Occipital lobe (tissue), 1 donor: ENCODE measurements at regions not wholly inside any gene's neighbourhood (a gene's known extent, or its start where the extent isn't known, plus 50 kb on each side); places are given as distances from the start of the nearest gene placed in this dataset.

Source experiments
- DNase-seq: peaks from one replicate; lab custom pipeline; 2025; lab: John Stamatoyannopoulos, UW

DNA sequence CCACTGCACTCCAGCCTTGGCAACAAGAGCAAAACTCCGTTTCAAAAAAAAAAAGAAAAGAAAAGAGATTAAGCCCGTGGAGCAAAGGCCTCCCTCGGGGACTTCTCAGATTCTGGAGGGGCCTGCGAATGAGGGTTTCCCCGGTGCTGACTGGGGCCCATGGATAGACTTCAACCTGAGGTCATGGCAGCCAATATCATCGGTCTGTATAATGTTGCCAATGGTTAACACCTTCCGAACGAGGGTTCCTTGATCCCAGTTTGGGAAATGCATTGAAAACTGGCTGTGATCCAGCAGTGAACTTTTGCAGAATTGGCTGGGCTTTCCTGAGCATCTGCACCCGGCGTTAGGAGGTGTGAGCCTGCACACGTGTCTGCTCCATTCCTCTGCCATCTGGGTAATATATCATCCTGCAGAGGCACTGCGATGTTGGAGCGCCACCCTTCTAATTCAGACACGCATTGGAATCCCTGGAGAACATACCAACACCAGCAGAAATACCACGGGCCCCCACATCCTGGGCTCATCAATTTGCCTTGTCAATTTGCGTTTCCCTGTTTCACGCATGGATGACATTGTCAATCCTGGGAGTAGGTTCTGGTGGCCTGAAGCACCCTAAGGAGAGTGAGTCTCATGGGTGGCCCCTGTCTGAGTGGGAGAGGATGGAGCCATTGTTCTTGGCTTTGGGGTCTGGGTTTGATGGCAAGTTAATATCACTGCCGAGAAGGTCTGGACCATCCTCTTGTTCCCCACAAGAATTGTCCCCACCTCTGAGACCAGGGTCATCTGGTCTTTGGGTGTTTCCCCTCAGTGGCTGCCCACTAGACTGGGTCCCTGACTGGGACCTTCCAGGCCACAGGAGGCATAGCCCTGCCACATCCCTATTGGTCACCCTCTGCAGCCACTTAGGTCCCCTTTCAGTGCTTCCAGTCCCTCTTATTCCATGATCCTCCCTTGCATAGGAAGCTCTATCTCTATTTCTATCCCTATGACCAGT is 441.0 kb downstream of the PTPRU start:
- no peak for DNase-seq

DNA sequence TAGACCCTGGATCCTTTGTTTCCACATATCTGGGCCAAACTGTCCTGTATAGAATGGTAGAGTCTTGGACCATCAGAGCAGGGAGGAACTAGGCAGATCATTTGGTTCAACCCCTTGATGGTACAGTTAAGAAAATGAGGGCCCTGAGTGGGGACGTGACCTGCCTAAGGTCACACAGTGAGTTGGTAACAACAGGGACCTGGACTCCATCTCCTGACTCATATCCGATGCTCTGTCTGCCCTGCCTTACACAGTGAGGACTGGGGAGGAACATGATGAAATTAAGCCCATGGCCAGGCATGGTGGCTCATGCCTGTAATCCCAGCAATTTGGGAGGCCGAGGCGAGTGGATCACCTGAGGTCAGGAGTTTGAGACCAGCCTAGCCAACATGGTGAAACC is 440.2 kb downstream of the PTPRU start:
- no peak for DNase-seq

GRCh38 chr1:29675481-29676263 is 439.4 kb downstream of the PTPRU start:
- no peak for DNase-seq

- DNase-seq, result no peak
Measured at GRCh38 chr1:29674627-29675326, 438.5 kb downstream of the PTPRU start.

DNA sequence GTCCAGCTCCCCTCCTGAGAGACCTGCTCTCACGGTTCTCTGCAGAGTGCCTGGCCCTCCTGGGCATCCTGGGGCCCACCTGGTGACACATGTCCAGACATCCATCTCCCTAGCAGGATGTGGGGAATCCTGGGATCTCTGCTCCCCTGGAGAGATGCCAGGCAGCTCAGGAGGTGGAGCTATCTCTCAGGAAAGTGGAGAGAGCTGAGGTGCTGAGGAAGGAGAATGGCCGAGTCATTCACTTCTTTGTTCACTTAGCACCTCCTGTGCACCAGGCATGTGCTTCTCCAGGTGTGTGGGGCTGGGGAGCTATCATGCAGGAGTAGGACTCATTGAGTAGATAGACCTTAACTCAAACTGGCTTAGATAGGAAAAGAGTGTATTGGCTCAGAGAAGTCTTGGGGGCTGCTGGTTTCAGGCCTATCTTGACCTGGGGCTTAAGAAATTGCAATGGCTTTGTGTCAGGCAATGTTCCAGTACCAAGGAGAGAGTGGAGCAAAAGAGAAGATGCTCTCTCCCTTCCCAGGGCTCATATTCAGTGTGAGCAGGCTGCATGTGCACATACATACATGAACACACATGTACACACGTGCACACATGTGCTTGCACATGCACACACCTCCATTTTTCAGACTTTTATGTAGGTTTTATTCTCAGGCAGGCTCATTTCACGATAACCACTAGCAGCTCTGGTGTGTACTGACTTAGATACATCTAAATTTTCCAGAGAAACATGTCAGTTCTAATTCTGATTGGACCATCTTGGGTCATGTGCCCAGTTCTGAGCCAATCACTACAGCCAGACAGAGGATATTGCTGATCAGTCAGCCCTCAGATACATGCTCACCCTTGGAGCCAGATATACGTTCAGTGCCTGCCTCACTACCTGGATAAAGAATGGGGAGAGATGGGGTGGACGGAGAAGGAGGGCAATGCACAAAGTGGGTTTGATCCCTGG is 437.6 kb downstream of the PTPRU start:
- DNase-seq, result no peak

DNA sequence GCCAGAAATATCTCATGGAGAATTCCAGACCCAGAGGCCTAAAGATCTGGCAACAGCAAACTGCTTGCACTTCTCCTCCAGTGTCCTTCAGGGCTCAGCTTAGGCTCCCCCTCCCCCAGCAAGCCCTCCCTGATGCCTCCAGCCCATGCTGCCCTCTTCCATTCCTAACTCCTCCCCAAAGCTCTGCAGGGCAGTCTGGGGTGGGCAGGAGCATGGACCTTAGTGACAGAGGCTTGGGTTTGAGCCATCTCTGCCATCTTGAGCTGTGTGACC is 436.8 kb downstream of the PTPRU start:
- DNase-seq, result no peak

DNA sequence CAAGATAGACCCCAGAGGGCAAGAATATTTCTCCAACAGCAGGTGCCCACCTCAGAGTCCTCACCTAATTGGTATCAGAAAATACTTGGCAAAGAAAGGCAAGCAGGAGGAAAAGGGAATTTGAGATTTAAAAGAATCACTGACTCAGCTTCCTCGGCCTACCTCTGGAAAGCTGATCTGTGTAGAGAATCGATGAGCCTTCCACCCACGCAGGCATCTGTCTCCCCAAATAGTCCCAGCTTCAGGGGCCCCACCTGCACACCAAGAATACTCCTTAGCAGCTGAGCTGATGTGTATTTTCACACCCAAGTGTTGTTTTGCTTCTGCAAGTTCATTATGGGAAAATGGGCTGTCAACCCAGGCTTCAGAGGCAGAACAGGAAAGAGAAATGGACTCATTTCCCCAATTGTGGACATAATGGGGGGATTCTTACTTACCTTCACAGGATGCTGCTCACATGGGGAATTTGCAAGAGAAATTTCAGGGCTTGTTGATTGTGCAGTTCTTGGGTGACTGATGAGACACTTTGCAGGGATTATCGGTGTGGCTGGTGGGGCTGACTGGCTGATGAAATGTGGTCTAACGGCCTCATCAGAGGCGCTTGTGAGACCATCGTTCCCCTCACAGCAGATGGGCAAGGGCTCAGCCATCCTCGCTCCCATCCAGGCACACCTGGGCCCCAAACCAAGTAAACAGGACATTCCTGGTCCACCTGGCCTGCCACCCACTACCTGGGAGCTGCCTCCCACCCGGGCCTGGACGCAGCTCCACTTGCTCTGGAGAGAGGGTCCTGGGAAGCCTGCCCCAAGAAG is 436.3 kb downstream of the PTPRU start:
- no peak for DNase-seq

- no peak for DNase-seq
Measured at GRCh38 chr1:29671446-29672356, 435.4 kb downstream of the PTPRU start.

DNA sequence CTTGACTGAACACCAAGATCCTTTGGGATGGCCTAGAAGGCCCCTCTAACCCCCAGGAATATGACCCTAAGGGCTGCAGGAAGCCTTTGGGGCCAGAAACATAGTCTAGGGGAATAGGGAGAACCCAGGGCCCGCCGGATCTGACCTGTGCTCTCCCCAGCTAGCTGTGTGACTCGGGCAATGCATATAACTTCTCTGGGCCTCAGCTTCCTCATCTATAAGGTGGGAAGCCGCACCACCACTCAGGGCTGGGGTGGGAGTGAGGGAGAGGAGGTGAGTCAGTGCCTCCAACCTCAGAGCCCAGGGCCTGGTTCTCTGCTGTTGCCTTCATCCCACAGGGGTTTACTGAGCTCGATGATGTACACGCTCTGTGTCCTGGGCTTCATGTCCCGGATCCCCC is 434.4 kb downstream of the PTPRU start:
- no peak for DNase-seq

- no peak for DNase-seq
Measured at GRCh38 chr1:29669912-29670311, 433.6 kb downstream of the PTPRU start.

- no peak for DNase-seq
Measured at GRCh38 chr1:29669158-29669871, 433.0 kb downstream of the PTPRU start.

GRCh38 chr1:29668551-29669157 is 432.3 kb downstream of the PTPRU start:
- DNase-seq, result no peak

GRCh38 chr1:29667951-29668350 is 431.6 kb downstream of the PTPRU start:
- DNase-seq, result no peak

GRCh38 chr1:29664711-29665110 is 428.4 kb downstream of the PTPRU start:
- DNase-seq, result no peak

GRCh38 chr1:29658688-29659087 is 422.4 kb downstream of the PTPRU start:
- DNase-seq, result no peak

DNA sequence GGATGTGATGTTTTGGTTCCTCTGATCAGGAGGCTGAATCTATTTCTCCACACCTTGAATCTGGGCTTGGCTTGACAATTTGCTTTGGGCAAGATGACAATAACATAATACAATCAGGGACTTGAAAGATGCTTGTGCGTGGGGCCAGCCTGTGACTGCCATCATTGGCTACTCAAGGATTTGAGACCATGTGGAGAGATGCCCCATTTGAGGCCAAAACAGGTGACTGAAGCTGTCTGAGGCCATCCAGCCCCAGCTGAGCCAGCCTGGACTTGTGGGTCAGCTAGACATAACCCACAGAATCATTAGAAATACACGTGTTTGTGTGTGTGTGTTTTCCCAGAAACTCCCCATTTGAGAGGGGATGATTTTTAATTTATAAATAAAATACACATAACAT is 421.5 kb downstream of the PTPRU start:
- DNase-seq, result no peak

GRCh38 chr1:29655945-29656850 is 419.9 kb downstream of the PTPRU start:
- no peak for DNase-seq
